ENCODE measurements at regions not wholly inside any gene's neighbourhood (a gene's known extent, or its start where the extent isn't known, plus 50 kb on each side); places are given as distances from the start of the nearest gene placed in this dataset.
"Not testable (repeated sequence)": the region's sequence is repeated elsewhere in the genome, so short reads cannot be mapped to it uniquely, and the experiment has no call there.

DNA sequence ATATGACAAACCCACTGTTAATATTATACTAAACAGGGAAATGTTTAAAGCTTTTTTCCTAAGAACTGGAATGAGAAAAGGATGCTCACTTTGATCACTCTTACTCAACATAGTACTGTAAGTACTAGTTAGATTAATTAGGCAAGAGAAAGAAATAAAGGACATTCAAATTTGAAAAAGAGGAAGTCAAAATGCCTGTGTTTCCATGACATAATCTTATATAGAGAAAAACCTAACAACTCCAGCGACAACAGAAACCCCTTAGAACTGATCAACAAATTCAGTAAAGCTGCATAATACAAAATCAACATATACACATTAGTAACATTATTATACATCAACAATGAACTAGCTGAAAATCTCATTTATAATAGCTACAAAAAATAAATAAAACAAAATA lies 200.6 kb upstream of the ROBO1 start:
- intact Hi-C loops (cut with DNase I): no loop called here
- TF ChIP-seq EP300 (IDR thresholded peaks at IDR 0.05) (no peak), POLR2AphosphoS5 (IDR thresholded peaks at IDR 0.05) (no peak), POLR2A (IDR thresholded peaks at IDR 0.05; ENCODE audit: low read depth) (no peak)
- TF ChIP-seq, protein P1, sequence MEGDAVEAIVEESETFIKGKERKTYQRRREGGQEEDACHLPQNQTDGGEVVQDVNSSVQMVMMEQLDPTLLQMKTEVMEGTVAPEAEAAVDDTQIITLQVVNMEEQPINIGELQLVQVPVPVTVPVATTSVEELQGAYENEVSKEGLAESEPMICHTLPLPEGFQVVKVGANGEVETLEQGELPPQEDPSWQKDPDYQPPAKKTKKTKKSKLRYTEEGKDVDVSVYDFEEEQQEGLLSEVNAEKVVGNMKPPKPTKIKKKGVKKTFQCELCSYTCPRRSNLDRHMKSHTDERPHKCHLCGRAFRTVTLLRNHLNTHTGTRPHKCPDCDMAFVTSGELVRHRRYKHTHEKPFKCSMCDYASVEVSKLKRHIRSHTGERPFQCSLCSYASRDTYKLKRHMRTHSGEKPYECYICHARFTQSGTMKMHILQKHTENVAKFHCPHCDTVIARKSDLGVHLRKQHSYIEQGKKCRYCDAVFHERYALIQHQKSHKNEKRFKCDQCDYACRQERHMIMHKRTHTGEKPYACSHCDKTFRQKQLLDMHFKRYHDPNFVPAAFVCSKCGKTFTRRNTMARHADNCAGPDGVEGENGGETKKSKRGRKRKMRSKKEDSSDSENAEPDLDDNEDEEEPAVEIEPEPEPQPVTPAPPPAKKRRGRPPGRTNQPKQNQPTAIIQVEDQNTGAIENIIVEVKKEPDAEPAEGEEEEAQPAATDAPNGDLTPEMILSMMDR (IDR thresholded peaks at IDR 0.05): no peak
- peaks cover 0 to 9% (median 2%) of the 10 kb centered on the region in 4 donors for H3K9me3 ChIP-seq
- WGBS: 88% methylated on average over 1 of the region's 1 CpG
- H3K27me3 ChIP-seq: peaks cover 0 to 5% (median 0%) of the 10 kb centered on the region in 4 donors
- no peak overlapping the region for H3K4me3 ChIP-seq
- H3K36me3 ChIP-seq: no peaks in the 10 kb centered on the region
- DNase-seq (ENCODE audit: extremely low spot score): no peak
- no peaks in the 10 kb centered on the region for H3K4me1 ChIP-seq
- H3K27ac ChIP-seq (replicated peaks in 1 of 4): no peak overlapping the region

DNA sequence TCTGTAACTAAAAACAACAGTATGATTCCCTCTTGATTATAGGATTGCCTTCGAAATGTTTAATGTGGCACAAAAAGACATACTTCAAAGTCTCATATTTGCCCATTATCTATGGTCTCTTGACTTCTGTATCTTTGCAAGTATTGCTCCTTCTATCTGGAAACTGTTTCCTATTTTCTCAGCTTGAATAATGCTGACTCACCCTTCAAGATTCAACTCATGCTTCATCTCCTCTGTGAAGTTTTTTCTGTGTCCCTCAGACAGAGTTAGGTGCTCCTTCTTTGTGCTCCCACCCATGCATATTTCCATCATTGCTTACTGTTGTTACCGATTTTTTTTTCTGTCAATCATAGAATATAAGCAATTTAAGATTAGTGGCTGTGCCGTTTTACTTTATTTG lies 192.8 kb upstream of the ROBO1 start:
- WGBS: 75% methylated on average over 3 of the region's 3 CpGs
- DNase-seq (ENCODE audit: extremely low spot score): no peak
- H3K4me1 ChIP-seq: no peaks in the 10 kb centered on the region
- TF ChIP-seq POLR2AphosphoS5 (IDR thresholded peaks at IDR 0.05): no peak
- no peaks in the 10 kb centered on the region for H3K36me3 ChIP-seq
- no peak overlapping the region for H3K27ac ChIP-seq (replicated peaks in 1 of 4)
- no peak overlapping the region for H3K4me3 ChIP-seq
- intact Hi-C loops (cut with DNase I): no loop called here
- H3K27me3 ChIP-seq: no peaks in the 10 kb centered on the region
- H3K9me3 ChIP-seq: peaks cover 0 to 16% (median 3%) of the 10 kb centered on the region in 4 donors

DNA sequence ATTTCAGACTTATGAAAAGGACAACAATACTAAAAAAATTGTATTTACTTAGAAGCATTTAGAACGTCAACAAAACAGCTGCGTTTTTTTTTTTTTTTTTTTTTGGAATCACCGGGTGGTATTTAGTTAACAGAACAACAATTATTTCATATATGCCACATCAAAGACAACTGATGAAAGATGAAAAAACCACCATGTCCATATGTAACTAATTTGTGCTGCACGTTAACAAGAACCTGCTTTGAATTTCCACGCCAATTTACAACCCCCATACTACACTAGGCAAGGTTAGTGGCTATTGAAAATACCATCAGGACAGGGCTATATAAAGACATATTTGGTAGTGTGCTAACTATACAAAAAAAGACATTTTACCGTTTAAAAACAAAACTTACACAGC lies 189.3 kb upstream of the ROBO1 start:
- no peak overlapping the region for H3K4me3 ChIP-seq
- no peaks in the 10 kb centered on the region for H3K27me3 ChIP-seq
- intact Hi-C loops (cut with DNase I): no loop called here
- 82% methylated on average over 6 of the region's 6 CpGs for WGBS
- no peaks in the 10 kb centered on the region for H3K36me3 ChIP-seq
- H3K27ac ChIP-seq (replicated peaks in 1 of 4): no peak overlapping the region
- no peak for TF ChIP-seq POLR2A (IDR thresholded peaks at IDR 0.05; ENCODE audit: low read depth)
- no peak for TF ChIP-seq EP300 (IDR thresholded peaks at IDR 0.05)
- no peak for TF ChIP-seq POLR2AphosphoS5 (IDR thresholded peaks at IDR 0.05)
- H3K9me3 ChIP-seq: no peaks in the 10 kb centered on the region
- DNase-seq (ENCODE audit: extremely low spot score): no peak
- H3K4me1 ChIP-seq: no peaks in the 10 kb centered on the region

DNA sequence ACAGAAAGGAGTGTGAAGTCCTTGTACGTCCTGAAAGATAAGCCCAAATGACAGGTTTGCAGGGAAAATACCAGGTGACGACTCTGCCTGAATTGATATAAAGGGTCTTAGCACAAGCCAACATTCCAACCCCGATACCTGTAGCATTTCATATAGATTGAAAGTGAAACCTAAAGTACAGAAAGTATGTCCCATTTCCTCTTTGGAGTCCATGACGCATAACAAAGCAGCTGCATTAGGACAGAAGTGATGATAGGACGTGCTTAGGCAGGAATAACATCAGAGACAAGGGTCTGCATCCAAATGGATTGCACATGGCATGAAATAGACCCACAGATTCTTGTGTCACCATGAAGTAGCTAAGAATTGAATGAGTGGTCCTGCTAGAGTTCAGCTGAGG lies 187.0 kb upstream of the ROBO1 start:
- TF ChIP-seq EP300 (IDR thresholded peaks at IDR 0.05): no peak
- no peak for TF ChIP-seq POLR2A (IDR thresholded peaks at IDR 0.05; ENCODE audit: low read depth)
- TF ChIP-seq, protein P1 (IDR thresholded peaks at IDR 0.05): no peak
- no peak for TF ChIP-seq POLR2AphosphoS5 (IDR thresholded peaks at IDR 0.05)
- WGBS: 86% methylated on average over 5 of the region's 5 CpGs

DNA sequence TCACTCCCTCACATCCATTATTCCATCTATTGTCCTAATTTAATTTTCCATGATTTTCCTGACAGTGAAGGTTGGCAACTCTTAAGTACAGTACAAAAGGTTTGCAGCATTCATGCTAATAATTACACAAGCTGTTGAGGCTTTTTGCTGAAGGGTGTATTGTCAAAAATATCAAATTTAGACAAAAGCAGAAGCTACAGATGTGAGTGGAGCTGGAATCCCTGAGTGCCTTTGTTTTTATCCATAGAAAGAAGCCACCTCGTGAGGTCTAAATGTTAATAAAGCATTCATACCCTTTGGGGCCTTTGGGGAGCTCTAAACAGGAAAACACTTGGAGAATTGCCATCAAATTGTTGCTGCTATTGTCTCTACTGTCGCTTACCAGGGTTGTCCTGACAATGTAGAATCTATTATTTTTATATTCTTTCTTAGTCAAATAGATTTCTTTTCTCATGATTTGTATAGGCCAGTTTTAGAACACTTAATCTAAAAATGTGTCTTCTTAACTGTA lies 185.8 kb upstream of the ROBO1 start:
- no peak for DNase-seq (ENCODE audit: extremely low spot score)
- H3K4me3 ChIP-seq: no peak overlapping the region
- H3K4me1 ChIP-seq: no peaks in the 10 kb centered on the region
- intact Hi-C loops (cut with DNase I): no loop called here
- WGBS: 78% methylated on average over 2 of the region's 2 CpGs
- H3K36me3 ChIP-seq: no peaks in the 10 kb centered on the region
- no peaks in the 10 kb centered on the region for H3K9me3 ChIP-seq
- no peak overlapping the region for H3K27ac ChIP-seq (replicated peaks in 1 of 4)
- TF ChIP-seq, protein P1 (IDR thresholded peaks at IDR 0.05): no peak
- TF ChIP-seq EP300 (IDR thresholded peaks at IDR 0.05) (no peak), POLR2AphosphoS5 (IDR thresholded peaks at IDR 0.05) (no peak), POLR2A (IDR thresholded peaks at IDR 0.05; ENCODE audit: low read depth) (no peak)
- no peaks in the 10 kb centered on the region for H3K27me3 ChIP-seq

More for the DNA sequence above, 187.0 kb upstream of the ROBO1 start:
- H3K36me3 ChIP-seq: no peaks in the 10 kb centered on the region
- H3K27me3 ChIP-seq: no peaks in the 10 kb centered on the region
- no peaks in the 10 kb centered on the region for H3K4me1 ChIP-seq
- H3K4me3 ChIP-seq: no peak overlapping the region
- H3K27ac ChIP-seq (replicated peaks in 1 of 4): no peak overlapping the region
- no peaks in the 10 kb centered on the region for H3K9me3 ChIP-seq
- DNase-seq (ENCODE audit: extremely low spot score): no peak
- intact Hi-C loops (cut with DNase I): no loop called here

DNA sequence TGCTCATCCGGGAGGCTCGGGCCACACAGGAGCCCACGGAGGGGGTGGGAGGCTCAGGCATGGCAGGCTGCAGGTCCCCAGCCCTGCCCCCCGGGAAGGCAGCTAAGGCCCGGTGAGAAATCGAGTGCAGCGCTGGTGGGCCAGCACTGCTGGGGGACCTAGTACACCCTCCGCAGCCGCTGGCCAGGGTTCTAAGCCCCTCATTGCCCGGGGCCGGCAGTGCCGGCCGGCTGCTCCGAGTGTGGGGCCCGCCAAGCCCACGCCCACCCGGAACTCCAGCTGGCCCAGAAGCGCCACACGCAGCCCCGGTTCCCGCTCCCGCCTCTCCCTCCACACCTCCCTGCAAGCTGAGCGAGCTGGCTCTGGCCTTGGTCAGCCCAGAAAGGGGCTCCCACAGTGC lies 183.6 kb upstream of the ROBO1 start:
- 100% methylated on average over 2 of the region's 23 CpGs for WGBS
- DNase-seq (ENCODE audit: extremely low spot score): not testable (repeated sequence)

More for the DNA sequence above, 183.6 kb upstream of the ROBO1 start:
- H3K36me3 ChIP-seq; intact Hi-C loops (cut with DNase I); H3K27ac ChIP-seq (replicated peaks in 1 of 4); H3K4me3 ChIP-seq; H3K9me3 ChIP-seq; H3K4me1 ChIP-seq; H3K27me3 ChIP-seq: not testable (repeated sequence)

Measured in esophagus muscularis mucosa (tissue), 4 donors.